HG03108 (cell line): ENCODE measurements at regions not wholly inside any gene's neighbourhood (a gene's known extent, or its start where the extent isn't known, plus 50 kb on each side); places are given as distances from the start of the nearest gene placed in this dataset.
"Not testable (repeated sequence)": the region's sequence is repeated elsewhere in the genome, so short reads cannot be mapped to it uniquely, and the experiment has no call there.

Experiments used
- ATAC-seq: cut with Tn5 transposase; IDR thresholded peaks from one replicate; pipeline ENCODE4 v1.9.1; 2021; ENCODE audit warnings: moderate library complexity; ENCODE audit not compliant: unreplicated experiment

DNA sequence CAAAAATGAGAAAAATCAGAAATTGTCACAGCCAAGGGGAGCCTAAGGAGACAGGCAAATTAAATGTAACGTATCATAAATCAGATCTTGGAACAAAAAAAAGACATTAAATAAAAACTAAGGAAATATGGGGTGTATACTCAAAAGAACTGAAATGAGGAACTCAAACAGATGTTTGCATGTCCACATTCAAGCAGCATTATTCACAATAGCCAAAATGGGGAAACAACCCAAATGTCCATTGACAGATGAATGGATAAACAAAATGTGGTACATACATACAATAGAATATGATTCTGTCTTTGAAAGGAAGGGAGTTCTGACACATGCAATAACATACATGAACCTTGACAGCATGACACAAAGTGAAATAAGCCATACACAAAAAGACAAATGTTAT is 155.8 kb upstream of the KLF7 start:
- no peak for ATAC-seq

DNA sequence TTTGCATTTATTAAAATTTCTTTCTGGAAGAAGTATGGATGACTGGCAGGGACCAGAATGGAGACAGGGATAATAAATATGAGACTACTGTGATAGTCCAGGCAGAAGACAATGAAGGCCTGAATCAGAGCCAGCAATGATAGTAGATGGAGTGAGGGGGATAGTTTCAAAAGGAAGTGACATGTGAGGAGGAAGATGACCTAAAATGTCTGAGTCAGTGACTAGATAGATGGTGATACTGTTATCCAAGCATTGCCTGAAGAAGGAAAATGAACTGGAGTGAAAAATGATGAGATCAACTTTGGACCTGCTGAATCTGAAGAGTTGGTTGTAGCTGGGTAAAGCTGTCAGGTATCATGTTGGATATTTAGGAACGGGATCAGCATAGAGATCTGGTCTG is 158.3 kb upstream of the KLF7 start:
- no peak for ATAC-seq

DNA sequence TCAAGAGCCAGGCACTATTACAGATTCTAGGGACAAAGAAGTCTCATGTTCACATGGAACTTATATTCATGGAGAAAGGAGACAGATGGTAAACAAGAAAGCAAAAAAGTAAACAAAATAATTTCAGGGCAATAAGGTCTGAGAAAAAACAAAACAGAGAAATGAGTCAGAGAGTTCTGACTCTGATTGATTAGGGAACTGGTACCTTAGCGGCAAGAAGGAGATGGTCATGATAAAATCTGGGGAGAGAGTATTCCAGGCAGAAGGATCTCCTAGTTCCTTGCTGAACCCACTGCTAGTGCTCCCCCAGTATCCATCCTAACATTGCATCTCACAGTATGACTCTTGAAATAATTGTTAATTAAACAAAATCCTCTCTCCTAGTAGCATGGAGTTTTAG is 161.8 kb upstream of the KLF7 start:
- ATAC-seq, result no peak

DNA sequence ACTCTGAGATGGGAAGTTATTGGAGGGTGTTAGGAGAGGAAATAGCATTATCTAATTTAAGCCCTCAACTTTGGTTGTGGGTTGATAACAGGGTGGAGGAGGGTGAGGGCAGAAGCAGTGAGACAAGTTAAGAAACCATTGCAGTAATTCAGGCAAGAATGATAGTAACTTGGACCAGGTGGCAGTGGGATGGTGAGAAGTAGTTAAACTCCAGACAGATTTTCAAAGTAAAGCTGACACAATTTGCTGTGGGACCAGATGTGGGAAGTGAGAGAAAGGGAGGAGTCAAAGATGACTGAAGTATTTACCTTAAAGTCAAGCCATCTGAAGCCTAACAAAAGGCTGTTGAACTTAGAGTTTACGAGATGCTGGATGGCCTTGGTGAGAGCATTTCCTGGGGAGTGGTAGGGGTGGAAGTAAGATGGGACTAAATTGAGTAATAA is 163.2 kb upstream of the KLF7 start:
- peak; percentile 45 for ATAC-seq

GRCh38 chr2:207330912-207331311 is 165.2 kb upstream of the KLF7 start:
- ATAC-seq, result peak; percentile 48

GRCh38 chr2:207331674-207332073 is 165.9 kb upstream of the KLF7 start:
- ATAC-seq, result no peak

DNA sequence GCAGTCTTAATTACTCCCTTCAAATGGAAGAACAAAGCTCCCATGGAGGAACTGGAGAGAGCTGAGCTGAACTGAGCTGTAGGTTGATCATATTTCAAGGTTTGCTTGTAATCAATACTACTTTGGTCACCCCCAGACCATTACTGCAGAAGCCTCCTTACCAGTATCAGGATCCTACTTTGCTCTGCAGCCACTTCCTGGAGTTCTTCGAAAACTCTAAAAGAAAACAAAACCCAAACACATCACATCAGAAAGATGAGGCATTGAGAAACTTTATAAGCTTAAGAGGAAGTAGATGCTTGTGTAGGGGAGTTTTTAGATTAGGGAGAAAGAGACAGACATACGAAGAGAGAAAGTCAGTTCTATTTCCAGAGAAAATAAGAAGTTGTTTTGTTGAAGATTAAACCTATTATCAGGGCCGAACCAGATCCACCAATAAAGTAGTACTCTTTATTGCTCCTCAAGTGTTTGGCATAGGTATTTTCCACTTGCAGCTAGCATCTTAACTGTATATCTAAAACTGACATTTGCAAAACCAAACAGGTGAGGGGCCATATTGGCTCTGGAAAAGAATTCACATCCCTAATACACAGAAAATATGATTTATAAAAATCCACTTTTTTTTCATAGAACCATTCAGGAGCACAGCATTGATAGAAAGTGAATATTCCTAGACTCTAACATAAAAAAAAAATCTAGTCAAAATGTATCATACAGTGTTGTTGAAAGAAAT is 166.9 kb upstream of the KLF7 start:
- peak; percentile 26 for ATAC-seq

DNA sequence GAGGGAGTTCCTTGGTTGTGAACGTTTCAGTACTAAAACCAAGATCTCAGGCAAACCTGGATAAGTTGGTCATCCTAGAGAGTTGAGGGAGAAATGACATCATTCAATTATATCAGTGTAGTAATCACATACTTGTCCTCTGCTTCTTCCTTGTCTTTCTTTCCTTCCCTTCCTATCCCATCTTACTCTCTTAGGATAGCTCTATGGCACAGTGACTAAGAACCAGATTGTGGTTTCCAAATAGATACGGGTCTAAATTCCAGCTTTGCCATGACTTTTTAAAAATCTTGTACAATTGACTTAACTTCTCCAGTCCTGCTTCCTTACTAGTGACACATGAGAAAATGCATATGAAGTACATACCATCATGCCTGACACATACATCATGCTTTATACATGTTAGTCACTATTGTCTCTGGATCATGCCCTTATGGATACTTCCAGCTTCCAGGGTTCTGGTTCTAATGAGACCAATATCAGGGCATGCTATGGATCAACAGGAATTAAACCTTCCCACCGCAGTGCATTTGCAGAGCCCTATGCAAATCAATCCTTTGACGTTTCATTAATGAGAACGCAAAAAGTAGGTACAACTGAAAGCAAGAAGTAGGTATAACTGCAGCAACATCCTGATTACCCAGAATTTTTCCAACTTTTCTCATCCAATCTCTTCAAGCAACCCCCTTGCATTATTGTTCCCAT is 168.0 kb upstream of the KLF7 start:
- ATAC-seq, result no peak

- peak; percentile 0 for ATAC-seq
These were observed 168.5 kb upstream of the KLF7 start for GRCh38 chr2:207334301-207334623.

DNA sequence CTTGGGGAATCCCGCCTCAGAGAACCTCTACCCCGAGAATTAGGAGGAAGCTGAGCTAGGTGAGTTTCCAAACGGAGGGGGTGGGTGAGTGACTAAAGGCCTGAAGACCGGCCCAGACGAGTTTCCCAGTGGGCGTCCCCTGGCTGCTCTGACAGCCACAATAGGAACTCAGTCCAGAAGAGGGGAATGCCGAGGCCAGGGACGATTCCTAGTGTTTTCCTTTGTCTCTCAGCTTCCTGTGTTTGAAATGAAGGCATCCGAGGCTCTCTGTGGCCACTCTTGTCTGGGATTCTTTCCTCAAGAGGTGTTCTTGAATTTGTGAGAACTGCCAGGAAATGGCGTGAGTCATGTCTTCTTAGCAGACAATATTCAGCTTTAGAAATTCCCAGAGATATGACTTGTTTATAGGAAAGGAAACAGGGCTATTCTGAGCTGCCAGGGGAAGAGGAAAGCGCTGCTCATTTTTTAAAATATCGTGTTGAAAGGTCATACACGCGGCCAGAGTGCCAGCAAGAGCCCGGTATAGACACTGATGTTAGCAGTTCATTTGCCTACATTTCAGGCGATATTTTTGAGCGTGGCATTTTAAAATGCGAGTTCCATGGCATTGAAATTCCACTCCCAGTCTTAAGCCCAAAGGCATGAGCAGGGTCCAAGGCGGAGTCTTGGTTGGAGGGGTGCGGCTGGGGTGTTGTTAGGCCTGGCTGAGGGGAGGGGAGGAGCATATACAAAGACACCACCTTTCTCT is 169.1 kb upstream of the KLF7 start:
- ATAC-seq, result peak; percentile 30

GRCh38 chr2:207337234-207338219 is 171.8 kb upstream of the KLF7 start:
- no peak for ATAC-seq

GRCh38 chr2:207338220-207338607 is 172.5 kb upstream of the KLF7 start:
- no peak for ATAC-seq

- ATAC-seq, result no peak
These were observed 172.9 kb upstream of the KLF7 start for GRCh38 chr2:207338610-207339009.

- no peak for ATAC-seq
These were observed 175.5 kb upstream of the KLF7 start for GRCh38 chr2:207341112-207341750.

GRCh38 chr2:207341804-207342203 is 176.1 kb upstream of the KLF7 start:
- ATAC-seq, result no peak

GRCh38 chr2:207344596-207345394 is 179.0 kb upstream of the KLF7 start:
- not testable (repeated sequence) for ATAC-seq

GRCh38 chr2:207351171-207351570 is 178.6 kb upstream of the CREB1 start:
- no peak for ATAC-seq

- ATAC-seq, result peak; percentile 66
These were observed 176.6 kb upstream of the CREB1 start for GRCh38 chr2:207352978-207353671.

DNA sequence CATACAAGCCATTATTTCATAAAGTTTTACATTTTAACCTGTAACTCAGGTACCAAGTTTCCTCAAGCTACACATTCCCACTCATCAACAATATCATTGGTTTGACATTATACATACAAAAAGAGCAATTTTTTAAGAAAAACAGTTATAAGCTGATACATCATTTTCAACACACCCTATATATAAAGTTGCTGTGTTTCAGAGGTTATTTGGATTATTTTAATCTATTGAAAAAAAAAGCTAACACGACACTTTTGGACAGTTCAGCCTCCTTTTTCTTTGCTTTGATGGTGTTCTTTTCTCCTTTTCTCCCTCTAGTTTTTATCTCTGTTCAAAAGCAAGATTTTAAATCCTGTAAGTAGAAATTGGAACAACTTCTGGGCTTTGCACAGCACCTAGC is 175.9 kb upstream of the CREB1 start:
- no peak for ATAC-seq
